NCI-H1436 (cell line): ENCODE measurements at regions not wholly inside any gene's neighbourhood (a gene's known extent, or its start where the extent isn't known, plus 50 kb on each side); places are given as distances from the start of the nearest gene placed in this dataset.
A peak's percentile ranks its signal among the peaks of the same experiment; 100 is the strongest.

Experiments used
- DNase-seq: peaks from one replicate; lab custom pipeline; 2025; lab: John Stamatoyannopoulos, UW

GRCh38 chr2:155770516-155770915 lies 562.0 kb downstream of the NR4A2 start:
- DNase-seq: no peak

- DNase-seq: no peak
Measured at GRCh38 chr2:155766342-155767115, 566.0 kb downstream of the NR4A2 start.

GRCh38 chr2:155755481-155755880 lies 577.0 kb downstream of the NR4A2 start:
- DNase-seq: no peak

- DNase-seq: no peak
Measured at GRCh38 chr2:155748131-155748530, 584.4 kb downstream of the NR4A2 start.

GRCh38 chr2:155747531-155747930 lies 585.0 kb downstream of the NR4A2 start:
- no peak for DNase-seq

- DNase-seq: no peak
Measured at GRCh38 chr2:155733091-155733853, 599.2 kb downstream of the NR4A2 start.

GRCh38 chr2:155730804-155731203 lies 601.7 kb downstream of the NR4A2 start:
- DNase-seq: no peak

GRCh38 chr2:155727187-155727895 lies 605.2 kb downstream of the NR4A2 start:
- no peak for DNase-seq

- no peak for DNase-seq
Measured at GRCh38 chr2:155722290-155722689, 610.2 kb downstream of the NR4A2 start.

GRCh38 chr2:155715705-155716104 lies 616.8 kb downstream of the NR4A2 start:
- DNase-seq: no peak

GRCh38 chr2:155714983-155715382 lies 617.5 kb downstream of the NR4A2 start:
- no peak for DNase-seq

- peak; percentile 4 for DNase-seq
Measured at GRCh38 chr2:155708071-155708470, 624.5 kb downstream of the NR4A2 start.

- DNase-seq: no peak
Measured at GRCh38 chr2:155703917-155704316, 628.6 kb downstream of the NR4A2 start.

GRCh38 chr2:155703048-155703447 lies 629.5 kb downstream of the NR4A2 start:
- DNase-seq: no peak

GRCh38 chr2:155701721-155702120 lies 630.8 kb downstream of the NR4A2 start:
- DNase-seq: no peak

GRCh38 chr2:155696571-155696970 lies 636.0 kb downstream of the NR4A2 start:
- no peak for DNase-seq

- DNase-seq: no peak
Measured at GRCh38 chr2:155695505-155695904, 637.0 kb downstream of the NR4A2 start.

GRCh38 chr2:155692856-155693255 lies 639.7 kb downstream of the NR4A2 start:
- DNase-seq: no peak

- DNase-seq: no peak
Measured at GRCh38 chr2:155692106-155692505, 640.4 kb downstream of the NR4A2 start.

GRCh38 chr2:155690785-155691184 lies 641.7 kb downstream of the NR4A2 start:
- no peak for DNase-seq

GRCh38 chr2:155689791-155690190 lies 642.7 kb downstream of the NR4A2 start:
- DNase-seq: no peak

- no peak for DNase-seq
Measured at GRCh38 chr2:155687181-155687580, 645.3 kb downstream of the NR4A2 start.

- no peak for DNase-seq
Measured at GRCh38 chr2:155679647-155680046, 652.9 kb downstream of the NR4A2 start.
